ENCODE measurements at regions not wholly inside any gene's neighbourhood (a gene's known extent, or its start where the extent isn't known, plus 50 kb on each side); places are given as distances from the start of the nearest gene placed in this dataset.

DNA sequence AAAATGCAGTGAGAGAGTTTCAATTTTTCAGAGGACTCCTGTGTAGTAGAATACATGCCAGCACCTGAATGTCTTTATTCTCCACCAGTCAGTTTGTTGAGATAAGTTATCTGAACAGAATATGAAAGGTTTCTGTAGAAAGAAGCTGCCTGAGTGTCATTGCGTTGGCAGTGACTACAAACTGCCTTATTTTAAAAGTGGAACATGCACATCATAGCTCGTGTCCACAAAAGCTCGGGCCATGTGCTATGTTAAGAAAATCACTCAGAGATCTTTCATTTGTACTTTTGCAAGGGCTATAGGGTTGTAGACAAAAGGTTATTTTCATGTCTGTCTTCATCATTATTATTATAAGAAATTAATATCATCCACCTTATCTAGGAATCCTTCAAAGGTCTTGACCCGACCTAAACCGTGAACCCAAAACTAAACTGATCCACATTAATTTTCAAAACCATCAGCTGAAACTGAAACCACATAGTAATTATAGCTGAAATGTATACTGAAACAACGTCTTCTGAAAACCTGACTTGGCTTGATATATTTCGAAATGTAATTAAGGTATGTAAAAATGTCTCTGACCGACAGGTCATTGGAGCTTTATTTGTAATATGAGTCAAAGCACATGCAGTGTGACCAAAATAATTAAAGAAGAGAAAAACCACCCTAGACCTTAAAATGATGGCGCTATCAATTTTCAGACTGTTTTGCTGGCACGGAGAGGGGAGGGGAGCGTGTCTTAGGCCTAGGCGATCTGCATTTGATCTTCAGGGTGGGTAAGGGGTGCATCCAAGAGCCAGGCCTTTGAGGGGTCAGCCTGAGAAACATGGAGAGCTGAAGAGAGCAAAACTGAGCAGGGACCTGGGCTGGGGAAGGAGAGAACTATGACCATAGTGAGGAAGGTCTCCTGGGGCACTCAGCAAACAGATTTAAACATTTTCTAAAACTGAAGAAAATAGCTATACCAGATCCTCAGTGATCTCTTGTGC lies 232.1 kb downstream of the SOX11 start:
- TF ChIP-seq, protein P1, sequence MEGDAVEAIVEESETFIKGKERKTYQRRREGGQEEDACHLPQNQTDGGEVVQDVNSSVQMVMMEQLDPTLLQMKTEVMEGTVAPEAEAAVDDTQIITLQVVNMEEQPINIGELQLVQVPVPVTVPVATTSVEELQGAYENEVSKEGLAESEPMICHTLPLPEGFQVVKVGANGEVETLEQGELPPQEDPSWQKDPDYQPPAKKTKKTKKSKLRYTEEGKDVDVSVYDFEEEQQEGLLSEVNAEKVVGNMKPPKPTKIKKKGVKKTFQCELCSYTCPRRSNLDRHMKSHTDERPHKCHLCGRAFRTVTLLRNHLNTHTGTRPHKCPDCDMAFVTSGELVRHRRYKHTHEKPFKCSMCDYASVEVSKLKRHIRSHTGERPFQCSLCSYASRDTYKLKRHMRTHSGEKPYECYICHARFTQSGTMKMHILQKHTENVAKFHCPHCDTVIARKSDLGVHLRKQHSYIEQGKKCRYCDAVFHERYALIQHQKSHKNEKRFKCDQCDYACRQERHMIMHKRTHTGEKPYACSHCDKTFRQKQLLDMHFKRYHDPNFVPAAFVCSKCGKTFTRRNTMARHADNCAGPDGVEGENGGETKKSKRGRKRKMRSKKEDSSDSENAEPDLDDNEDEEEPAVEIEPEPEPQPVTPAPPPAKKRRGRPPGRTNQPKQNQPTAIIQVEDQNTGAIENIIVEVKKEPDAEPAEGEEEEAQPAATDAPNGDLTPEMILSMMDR (IDR thresholded peaks at IDR 0.05; ENCODE audit: insufficient read depth, low read depth, low read length) = no peak
- ChIA-PET CTCF (no interaction called here), POLR2A (no interaction called here)
- no peaks in the 10 kb centered on the region for H3K27me3 ChIP-seq (ENCODE audit: control insufficient read depth, insufficient read depth, low read length)
- DNase-seq (ENCODE audit: low read depth) = no peak
- H3K4me3 ChIP-seq (ENCODE audit: low read depth, low read length) = no peak overlapping the region
- H3K36me3 ChIP-seq (ENCODE audit: control insufficient read depth, insufficient read depth, low read length) = no peaks in the 10 kb centered on the region

DNA sequence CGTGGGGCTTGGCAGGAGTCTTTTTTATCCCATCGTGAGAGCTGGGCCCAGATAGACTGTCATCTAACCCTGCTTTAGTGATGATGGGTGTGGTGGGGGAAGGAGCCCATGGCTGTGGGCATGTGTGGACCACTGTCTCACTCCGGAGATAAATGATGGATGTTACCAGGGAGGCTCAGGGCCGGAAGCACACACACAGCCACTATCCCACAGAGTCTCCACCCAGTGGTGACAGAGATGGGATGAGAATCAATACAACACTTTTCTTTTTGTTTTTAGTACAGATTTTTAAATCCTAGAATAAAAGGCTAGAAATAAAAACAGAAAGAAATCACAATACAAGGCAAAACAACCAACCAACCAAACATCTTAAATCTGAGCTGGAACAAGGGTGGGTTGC lies 233.4 kb downstream of the SOX11 start:
- no peaks in the 10 kb centered on the region for H3K27me3 ChIP-seq (ENCODE audit: control insufficient read depth, insufficient read depth, low read length)
- CTCF ChIA-PET = no interaction called here
- no peak overlapping the region for H3K4me3 ChIP-seq (ENCODE audit: low read depth, low read length)
- DNase-seq (ENCODE audit: low read depth) = no peak
- POLR2A ChIA-PET = no interaction called here
- H3K36me3 ChIP-seq (ENCODE audit: control insufficient read depth, insufficient read depth, low read length) = no peaks in the 10 kb centered on the region
- TF ChIP-seq, protein P1 (IDR thresholded peaks at IDR 0.05; ENCODE audit: insufficient read depth, low read depth, low read length) = no peak

GRCh38 chr2:5926871-5927512 lies 234.8 kb downstream of the SOX11 start:
- DNase-seq (ENCODE audit: low read depth) = no peak
- H3K27me3 ChIP-seq (ENCODE audit: control insufficient read depth, insufficient read depth, low read length) = no peaks in the 10 kb centered on the region
- CTCF ChIA-PET = no interaction called here
- POLR2A ChIA-PET = no interaction called here
- no peaks in the 10 kb centered on the region for H3K36me3 ChIP-seq (ENCODE audit: control insufficient read depth, insufficient read depth, low read length)
- H3K4me3 ChIP-seq (ENCODE audit: low read depth, low read length) = no peak overlapping the region
- TF ChIP-seq, protein P1 (IDR thresholded peaks at IDR 0.05; ENCODE audit: insufficient read depth, low read depth, low read length) = no peak

DNA sequence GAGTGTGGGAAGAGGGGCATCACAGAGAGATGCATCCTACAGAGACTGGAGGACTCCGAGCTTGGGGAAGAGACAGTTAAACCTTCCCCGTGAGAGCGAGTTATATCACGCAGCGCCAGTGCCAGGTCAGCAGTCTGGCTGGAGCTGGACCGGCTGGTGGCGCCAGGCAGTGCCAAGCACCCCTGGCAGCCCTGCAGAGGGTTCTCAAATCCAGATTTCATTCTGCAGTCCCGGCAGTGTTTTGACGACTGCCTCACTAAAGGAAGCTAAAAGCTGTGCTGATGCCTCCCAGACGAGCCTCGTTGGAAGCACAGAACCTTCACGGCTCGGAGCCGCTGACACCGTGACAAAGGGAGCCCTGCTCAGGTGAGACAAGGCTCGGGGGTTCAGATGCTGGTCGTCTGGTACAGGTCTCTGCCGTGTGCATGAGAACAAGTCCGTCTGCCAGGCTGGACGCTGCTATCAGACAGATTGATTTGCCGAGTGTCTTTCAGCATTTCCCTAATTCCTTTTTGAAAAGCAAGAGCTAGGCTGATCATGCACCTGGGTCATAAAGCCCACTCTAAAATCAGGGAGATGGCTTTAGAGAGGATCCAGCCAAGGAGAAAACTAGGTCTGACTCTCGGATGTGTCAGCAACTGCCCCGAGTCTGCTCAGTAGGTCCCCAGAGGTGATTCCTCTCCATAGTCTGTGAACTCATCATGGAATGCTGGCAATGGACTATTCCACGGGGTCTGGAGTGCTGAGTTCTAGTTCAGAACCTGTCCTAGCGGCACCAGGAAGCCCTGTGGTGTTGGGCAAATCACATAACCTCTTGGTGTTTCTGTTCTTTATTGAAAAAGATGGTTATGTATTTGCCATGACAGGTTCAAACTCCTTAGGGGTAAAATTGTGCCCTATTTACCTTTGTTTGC lies 240.6 kb downstream of the SOX11 start:
- ChIA-PET CTCF (no interaction called here), POLR2A (no interaction called here)
- DNase-seq (ENCODE audit: low read depth) = no peak
- Histone ChIP-seq H3K36me3 (ENCODE audit: control insufficient read depth, insufficient read depth, low read length) (no peaks in the 10 kb centered on the region), H3K4me3 (ENCODE audit: low read depth, low read length) (no peak overlapping the region), H3K27me3 (ENCODE audit: control insufficient read depth, insufficient read depth, low read length) (no peaks in the 10 kb centered on the region)
- TF ChIP-seq, protein P1 (IDR thresholded peaks at IDR 0.05; ENCODE audit: insufficient read depth, low read depth, low read length) = no peak

- H3K4me3 ChIP-seq (ENCODE audit: low read depth, low read length) = no peak overlapping the region
- POLR2A ChIA-PET = no interaction called here
- TF ChIP-seq, protein P1 (IDR thresholded peaks at IDR 0.05; ENCODE audit: insufficient read depth, low read depth, low read length) = no peak
- H3K27me3 ChIP-seq (ENCODE audit: control insufficient read depth, insufficient read depth, low read length) = no peaks in the 10 kb centered on the region
- no peaks in the 10 kb centered on the region for H3K36me3 ChIP-seq (ENCODE audit: control insufficient read depth, insufficient read depth, low read length)
- CTCF ChIA-PET = no interaction called here
- DNase-seq (ENCODE audit: low read depth) = no peak
Measured at GRCh38 chr2:5933669-5934068, 241.5 kb downstream of the SOX11 start.
